MM.1S (cell line): ENCODE measurements at regions not wholly inside any gene's neighbourhood (a gene's known extent, or its start where the extent isn't known, plus 50 kb on each side); places are given as distances from the start of the nearest gene placed in this dataset.

Experiments
- DNase-seq: peaks from one replicate; pipeline ENCODE4 v3.0.0-alpha.2; 2015
- H2AFZ ChIP-seq: fragments of 300-600 bp; sonication (generic); 2 replicates; pipeline ENCODE4 v1.6.0; 2016; ENCODE audit warnings: antibody characterized with exemption, low read length
- H3F3A ChIP-seq: fragments of 300-600 bp; sonication (generic); 2 replicates; pipeline ENCODE4 v1.6.1; 2016; ENCODE audit warnings: mild to moderate bottlenecking, antibody characterized with exemption, low read length, moderate library complexity, mixed read lengths; ENCODE audit not compliant: insufficient read depth
- H3K27ac ChIP-seq: fragments of 300-600 bp; sonication (generic); 2 replicates; pipeline ENCODE4 v1.5.1; 2016; ENCODE audit warnings: mild to moderate bottlenecking, low read length
- H3K27me3 ChIP-seq: fragments of 300-600 bp; sonication (generic); replicated peaks from 2 replicates; pipeline ENCODE4 v1.6.0; 2016; ENCODE audit warnings: low read length; ENCODE audit not compliant: insufficient read depth
- H3K36me3 ChIP-seq: fragments of 300-600 bp; sonication (generic); replicated peaks from 2 replicates; pipeline ENCODE4 v1.6.1; 2016; ENCODE audit warnings: mild to moderate bottlenecking, low read length, mixed read lengths; ENCODE audit not compliant: insufficient read depth
- H3K4me1 ChIP-seq: fragments of 300-600 bp; sonication (generic); 2 replicates; pipeline ENCODE4 v1.6.1; 2016; ENCODE audit warnings: low read length, mixed read lengths
- H3K4me2 ChIP-seq: fragments of 300-600 bp; sonication (generic); 2 replicates; pipeline ENCODE4 v1.6.0; 2016; ENCODE audit warnings: low read depth, low read length
- H3K4me3 ChIP-seq: fragments of 300-600 bp; sonication (generic); 2 replicates; pipeline ENCODE4 v1.5.1; 2016; ENCODE audit warnings: low read length, mixed read lengths
- H3K79me2 ChIP-seq: fragments of 300-600 bp; sonication (generic); 2 replicates; pipeline ENCODE4 v1.6.1; 2016; ENCODE audit warnings: mixed run types, low read length, mixed read lengths
- H3K9ac ChIP-seq: fragments of 300-600 bp; sonication (generic); 2 replicates; pipeline ENCODE4 v1.6.1; 2016; ENCODE audit warnings: low read length, mixed read lengths
- H3K9me2 ChIP-seq: fragments of 300-600 bp; sonication (generic); replicated peaks from 2 replicates; pipeline ENCODE4 v1.6.1; 2016; ENCODE audit warnings: mild to moderate bottlenecking, low read length, mixed read lengths; ENCODE audit not compliant: insufficient read depth
- H3K9me3 ChIP-seq: fragments of 300-600 bp; sonication (generic); replicated peaks from 2 replicates; pipeline ENCODE4 v1.6.1; 2016; ENCODE audit warnings: mild to moderate bottlenecking, low read length, mixed read lengths; ENCODE audit not compliant: insufficient read depth
- H4K20me1 ChIP-seq: fragments of 300-600 bp; sonication (generic); 2 replicates; pipeline ENCODE4 v1.6.1; 2016; ENCODE audit warnings: mild to moderate bottlenecking, low read length, moderate library complexity, mixed read lengths; ENCODE audit not compliant: insufficient read depth
- CTCF ChIP-seq: fragments of 300-600 bp; sonication (generic); IDR thresholded peaks from 2 replicates; pipeline ENCODE4 v1.5.1; 2016; ENCODE audit warnings: antibody characterized with exemption, low read length, mixed read lengths
- EZH2 ChIP-seq: fragments of 300-600 bp; sonication (generic); optimal IDR thresholded peaks from 2 replicates; pipeline ENCODE3; 2017; ENCODE audit warnings: low read depth, mild to moderate bottlenecking, antibody characterized with exemption, low read length, mixed read lengths
- EZH2phosphoT487 ChIP-seq: fragments of 300-600 bp; sonication (generic); IDR thresholded peaks from 2 replicates; pipeline ENCODE4 v1.6.1; 2018; ENCODE audit warnings: antibody characterized with exemption, low read length

GRCh38 chr14:104494483-104494882 lies 85.1 kb upstream of the C14orf180 start:
- TF ChIP-seq EZH2: no peak
- TF ChIP-seq EZH2phosphoT487: no peak
- no peak for TF ChIP-seq CTCF
- H3K4me1 ChIP-seq: no peaks in the 10 kb centered on the region
- no peaks in the 10 kb centered on the region for H3K9me3 ChIP-seq
- no peak overlapping the region for H3K4me3 ChIP-seq
- no peaks in the 10 kb centered on the region for H3K79me2 ChIP-seq
- no peak overlapping the region for H3K9ac ChIP-seq
- H3K4me2 ChIP-seq: no peak overlapping the region
- no peaks in the 10 kb centered on the region for H3K36me3 ChIP-seq
- peaks cover 33% of the 10 kb centered on the region; the same call in 1 of the 2 replicates for H3K27me3 ChIP-seq
- H3K9me2 ChIP-seq: no peaks in the 10 kb centered on the region
- H2AFZ ChIP-seq: no peak overlapping the region
- H3F3A ChIP-seq: no peaks in the 10 kb centered on the region
- H3K27ac ChIP-seq: no peak overlapping the region
- no peaks in the 10 kb centered on the region for H4K20me1 ChIP-seq
- DNase-seq: no peak

GRCh38 chr14:104496095-104496494 lies 83.5 kb upstream of the C14orf180 start:
- H3K27ac ChIP-seq: no peak overlapping the region
- H3K9ac ChIP-seq: no peak overlapping the region
- H3K4me1 ChIP-seq: no peaks in the 10 kb centered on the region
- H3K36me3 ChIP-seq: no peaks in the 10 kb centered on the region
- no peak for DNase-seq
- H3K9me3 ChIP-seq: no peaks in the 10 kb centered on the region
- no peak overlapping the region for H3K4me2 ChIP-seq
- H4K20me1 ChIP-seq: no peaks in the 10 kb centered on the region
- no peaks in the 10 kb centered on the region for H3K9me2 ChIP-seq
- peaks cover 46% of the 10 kb centered on the region for H3K27me3 ChIP-seq
- no peaks in the 10 kb centered on the region for H3F3A ChIP-seq
- TF ChIP-seq CTCF: no peak
- no peak for TF ChIP-seq EZH2
- TF ChIP-seq EZH2phosphoT487: no peak
- no peak overlapping the region for H2AFZ ChIP-seq
- H3K79me2 ChIP-seq: no peaks in the 10 kb centered on the region
- H3K4me3 ChIP-seq: no peak overlapping the region

- TF ChIP-seq EZH2: no peak
- TF ChIP-seq EZH2phosphoT487: no peak
- no peak for TF ChIP-seq CTCF
- Histone ChIP-seq H2AFZ (no peak overlapping the region), H3K27ac (no peak overlapping the region), H3K9ac (no peak overlapping the region), H3K9me3 (no peaks in the 10 kb centered on the region), H3K4me1 (no peaks in the 10 kb centered on the region), H3K36me3 (no peaks in the 10 kb centered on the region), H3K4me2 (no peak overlapping the region), H3K4me3 (no peak overlapping the region), H3K9me2 (no peaks in the 10 kb centered on the region), H3F3A (no peaks in the 10 kb centered on the region), H3K27me3 (peaks cover 30% of the 10 kb centered on the region), H4K20me1 (no peaks in the 10 kb centered on the region), H3K79me2 (no peaks in the 10 kb centered on the region)
- DNase-seq: no peak
Measured at GRCh38 chr14:104499784-104500760, 79.5 kb upstream of the C14orf180 start.
